HEK293 (cell line): ENCODE measurements at regions not wholly inside any gene's neighbourhood (a gene's known extent, or its start where the extent isn't known, plus 50 kb on each side); places are given as distances from the start of the nearest gene placed in this dataset.

ENCODE experiments used
- CTCF ChIA-PET: fragments of 350-600 bp; formaldehyde crosslinking; extraction: SDS; loops from one replicate; lab custom pipeline; 2021; ENCODE audit warnings: antibody characterized with exemption; lab: Yijun Ruan, JAX
- POLR2A ChIA-PET: fragments of 300-600 bp; formaldehyde crosslinking; extraction: SDS; loops from one replicate; lab custom pipeline; 2020; ENCODE audit warnings: antibody characterized with exemption, inconsistent platforms; lab: Yijun Ruan, JAX
- H3K27ac ChIP-seq: fragments of 200-500 bp; sonication (Bioruptor generic); 2 replicates; pipeline ENCODE4 v1.5.1; 2014; ENCODE audit warnings: low read depth, low read length, control low read depth, inconsistent platforms; ENCODE audit errors: extremely low read depth
- H3K36me3 ChIP-seq, 2 experiments: fragments of 200-500 bp in 1 of 2; sonication (Bioruptor generic) in 1 of 2; 1 replicate in 1 of 2; 2 replicates in 1 of 2; pipeline ENCODE4 v1.5.1; 2014 to 2017; ENCODE audit warnings: inconsistent platforms in 2 of 2, low read length in 2 of 2; ENCODE audit not compliant: control insufficient read depth in 2 of 2, insufficient read depth in 1 of 2
- H3K4me1 ChIP-seq: fragments of 200-500 bp; sonication (Bioruptor generic); 2 replicates; pipeline ENCODE4 v1.5.1; 2014; ENCODE audit warnings: mild to moderate bottlenecking, low read length, inconsistent platforms; ENCODE audit not compliant: control insufficient read depth, insufficient read depth
- H3K4me3 ChIP-seq: 2 replicates; pipeline ENCODE4 v1.5.1; 2011; ENCODE audit warnings: low read depth, mild to moderate bottlenecking, control low read depth, low read length, moderate library complexity
- H3K9me3 ChIP-seq: fragments of 200-500 bp; sonication (Bioruptor generic); 2 replicates; pipeline ENCODE4 v1.5.1; 2014; ENCODE audit warnings: low read depth, low read length, inconsistent platforms; ENCODE audit not compliant: control insufficient read depth, insufficient read depth
- BCL11B ChIP-seq: fragments of 450-650 bp; formaldehyde crosslinking; IDR thresholded peaks from 2 replicates; pipeline ENCODE4 v1.5.1; 2016; ENCODE audit warnings: low read depth, missing biosample characterization, missing genetic modification characterization
- IKZF3 ChIP-seq: fragments of 450-650 bp; IDR thresholded peaks from 2 replicates; pipeline ENCODE4 v1.5.0; 2018; ENCODE audit warnings: missing biosample characterization, mild to moderate bottlenecking, missing genetic modification characterization, moderate library complexity
- ZBTB21 ChIP-seq: fragments of 450-650 bp; formaldehyde crosslinking; IDR thresholded peaks from 2 replicates; pipeline ENCODE4 v1.5.1; 2017; ENCODE audit warnings: missing biosample characterization, missing genetic modification characterization
- ZNF138 ChIP-seq: fragments of 450-650 bp; formaldehyde crosslinking; IDR thresholded peaks from 2 replicates; pipeline ENCODE4 v1.5.1; 2016; ENCODE audit warnings: missing biosample characterization, missing genetic modification characterization, borderline replicate concordance
- ZNF146 ChIP-seq: fragments of 450-650 bp; formaldehyde crosslinking; IDR thresholded peaks from 2 replicates; pipeline ENCODE4 v1.5.1; 2016; ENCODE audit warnings: missing biosample characterization, missing genetic modification characterization
- ZNF169 ChIP-seq: fragments of 450-650 bp; formaldehyde crosslinking; IDR thresholded peaks from 2 replicates; pipeline ENCODE4 v1.5.1; 2016; ENCODE audit warnings: missing biosample characterization, missing genetic modification characterization
- ZNF2 ChIP-seq: fragments of 450-650 bp; formaldehyde crosslinking; IDR thresholded peaks from 2 replicates; pipeline ENCODE4 v1.5.1; 2016; ENCODE audit warnings: missing biosample characterization, missing genetic modification characterization
- ZNF221 ChIP-seq: fragments of 450-650 bp; formaldehyde crosslinking; IDR thresholded peaks from 2 replicates; pipeline ENCODE4 v1.5.1; 2017; ENCODE audit warnings: missing biosample characterization, missing genetic modification characterization, borderline replicate concordance
- ZNF37A ChIP-seq: fragments of 450-650 bp; IDR thresholded peaks from 2 replicates; pipeline ENCODE4 v1.5.1; 2018; ENCODE audit warnings: missing biosample characterization, missing genetic modification characterization
- ZNF473 ChIP-seq: fragments of 450-650 bp; formaldehyde crosslinking; IDR thresholded peaks from 2 replicates; pipeline ENCODE4 v1.5.1; 2017; ENCODE audit warnings: missing biosample characterization, missing genetic modification characterization
- ZNF549 ChIP-seq: fragments of 450-650 bp; IDR thresholded peaks from 2 replicates; pipeline ENCODE4 v1.5.1; 2018; ENCODE audit warnings: missing biosample characterization, missing genetic modification characterization, mild to moderate bottlenecking, inconsistent platforms, moderate library complexity
- ZNF558 ChIP-seq: fragments of 450-650 bp; formaldehyde crosslinking; IDR thresholded peaks from 2 replicates; pipeline ENCODE4 v1.5.1; 2016; ENCODE audit warnings: missing biosample characterization, missing genetic modification characterization
- ZNF600 ChIP-seq: fragments of 450-650 bp; formaldehyde crosslinking; IDR thresholded peaks from 2 replicates; pipeline ENCODE4 v1.5.1; 2016; ENCODE audit warnings: missing biosample characterization, missing genetic modification characterization
- TF ChIP-seq, protein P1 (sequence below): fragments of 450-650 bp; formaldehyde crosslinking; IDR thresholded peaks from 2 replicates; pipeline ENCODE4 v1.5.1; 2016; ENCODE audit warnings: missing biosample characterization, missing genetic modification characterization
- TF ChIP-seq, protein P2 (sequence below): fragments of 450-650 bp; formaldehyde crosslinking; optimal IDR thresholded peaks from 2 replicates; pipeline ENCODE3; 2016; ENCODE audit warnings: missing biosample characterization, mild to moderate bottlenecking, missing genetic modification characterization
- TF ChIP-seq, protein P3 (sequence below): fragments of 450-650 bp; formaldehyde crosslinking; IDR thresholded peaks from 2 replicates; pipeline ENCODE4 v1.5.1; 2016; ENCODE audit warnings: missing biosample characterization, missing genetic modification characterization
- TF ChIP-seq, protein P4 (sequence below): fragments of 450-650 bp; formaldehyde crosslinking; IDR thresholded peaks from 2 replicates; pipeline ENCODE4 v1.5.1; 2016; ENCODE audit warnings: missing biosample characterization, missing genetic modification characterization
- TF ChIP-seq, protein P5 (sequence below): fragments of 450-650 bp; formaldehyde crosslinking; IDR thresholded peaks from 2 replicates; pipeline ENCODE4 v1.5.1; 2017; ENCODE audit warnings: missing biosample characterization, mild to moderate bottlenecking, missing genetic modification characterization, moderate library complexity

DNA sequence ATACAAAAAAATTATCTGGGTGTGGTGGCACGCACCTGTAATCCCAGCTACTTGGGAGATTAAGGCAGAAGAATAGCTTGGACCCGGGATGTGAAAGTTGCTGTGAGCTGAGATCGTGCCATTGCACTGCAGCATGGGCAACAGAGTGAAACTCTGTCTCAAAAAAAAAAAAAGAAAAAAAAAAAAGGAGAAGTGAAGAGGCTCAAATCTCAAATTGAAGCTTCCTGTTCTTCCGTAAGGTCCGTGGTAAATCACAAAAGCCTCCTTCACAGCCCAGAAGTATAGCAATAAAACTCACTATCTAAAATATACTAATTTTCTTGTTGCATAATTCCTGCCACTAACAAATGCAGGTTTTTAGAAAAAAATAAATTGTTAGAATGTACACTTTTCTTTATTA is 498.2 kb upstream of the BRINP3 start (continued):
- TF ChIP-seq, protein P1, sequence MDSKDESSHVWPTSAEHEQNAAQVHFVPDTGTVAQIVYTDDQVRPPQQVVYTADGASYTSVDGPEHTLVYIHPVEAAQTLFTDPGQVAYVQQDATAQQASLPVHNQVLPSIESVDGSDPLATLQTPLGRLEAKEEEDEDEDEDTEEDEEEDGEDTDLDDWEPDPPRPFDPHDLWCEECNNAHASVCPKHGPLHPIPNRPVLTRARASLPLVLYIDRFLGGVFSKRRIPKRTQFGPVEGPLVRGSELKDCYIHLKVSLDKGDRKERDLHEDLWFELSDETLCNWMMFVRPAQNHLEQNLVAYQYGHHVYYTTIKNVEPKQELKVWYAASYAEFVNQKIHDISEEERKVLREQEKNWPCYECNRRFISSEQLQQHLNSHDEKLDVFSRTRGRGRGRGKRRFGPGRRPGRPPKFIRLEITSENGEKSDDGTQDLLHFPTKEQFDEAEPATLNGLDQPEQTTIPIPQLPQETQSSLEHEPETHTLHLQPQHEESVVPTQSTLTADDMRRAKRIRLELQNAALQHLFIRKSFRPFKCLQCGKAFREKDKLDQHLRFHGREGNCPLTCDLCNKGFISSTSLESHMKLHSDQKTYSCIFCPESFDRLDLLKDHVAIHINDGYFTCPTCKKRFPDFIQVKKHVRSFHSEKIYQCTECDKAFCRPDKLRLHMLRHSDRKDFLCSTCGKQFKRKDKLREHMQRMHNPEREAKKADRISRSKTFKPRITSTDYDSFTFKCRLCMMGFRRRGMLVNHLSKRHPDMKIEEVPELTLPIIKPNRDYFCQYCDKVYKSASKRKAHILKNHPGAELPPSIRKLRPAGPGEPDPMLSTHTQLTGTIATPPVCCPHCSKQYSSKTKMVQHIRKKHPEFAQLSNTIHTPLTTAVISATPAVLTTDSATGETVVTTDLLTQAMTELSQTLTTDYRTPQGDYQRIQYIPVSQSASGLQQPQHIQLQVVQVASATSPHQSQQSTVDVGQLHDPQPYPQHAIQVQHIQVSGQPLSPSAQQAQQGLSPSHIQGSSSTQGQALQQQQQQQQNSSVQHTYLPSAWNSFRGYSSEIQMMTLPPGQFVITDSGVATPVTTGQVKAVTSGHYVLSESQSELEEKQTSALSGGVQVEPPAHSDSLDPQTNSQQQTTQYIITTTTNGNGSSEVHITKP (tag by site-specific recombination): no peak
- TF ChIP-seq, protein P2, sequence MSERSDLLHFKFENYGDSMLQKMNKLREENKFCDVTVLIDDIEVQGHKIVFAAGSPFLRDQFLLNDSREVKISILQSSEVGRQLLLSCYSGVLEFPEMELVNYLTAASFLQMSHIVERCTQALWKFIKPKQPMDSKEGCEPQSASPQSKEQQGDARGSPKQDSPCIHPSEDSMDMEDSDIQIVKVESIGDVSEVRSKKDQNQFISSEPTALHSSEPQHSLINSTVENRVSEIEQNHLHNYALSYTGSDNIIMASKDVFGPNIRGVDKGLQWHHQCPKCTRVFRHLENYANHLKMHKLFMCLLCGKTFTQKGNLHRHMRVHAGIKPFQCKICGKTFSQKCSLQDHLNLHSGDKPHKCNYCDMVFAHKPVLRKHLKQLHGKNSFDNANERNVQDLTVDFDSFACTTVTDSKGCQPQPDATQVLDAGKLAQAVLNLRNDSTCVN (tag by site-specific recombination): no peak
- TF ChIP-seq IKZF3 (tag by site-specific recombination) (no peak), ZNF138 (tag by site-specific recombination) (no peak), ZNF600 (tag by site-specific recombination) (no peak)
- TF ChIP-seq, protein P3, sequence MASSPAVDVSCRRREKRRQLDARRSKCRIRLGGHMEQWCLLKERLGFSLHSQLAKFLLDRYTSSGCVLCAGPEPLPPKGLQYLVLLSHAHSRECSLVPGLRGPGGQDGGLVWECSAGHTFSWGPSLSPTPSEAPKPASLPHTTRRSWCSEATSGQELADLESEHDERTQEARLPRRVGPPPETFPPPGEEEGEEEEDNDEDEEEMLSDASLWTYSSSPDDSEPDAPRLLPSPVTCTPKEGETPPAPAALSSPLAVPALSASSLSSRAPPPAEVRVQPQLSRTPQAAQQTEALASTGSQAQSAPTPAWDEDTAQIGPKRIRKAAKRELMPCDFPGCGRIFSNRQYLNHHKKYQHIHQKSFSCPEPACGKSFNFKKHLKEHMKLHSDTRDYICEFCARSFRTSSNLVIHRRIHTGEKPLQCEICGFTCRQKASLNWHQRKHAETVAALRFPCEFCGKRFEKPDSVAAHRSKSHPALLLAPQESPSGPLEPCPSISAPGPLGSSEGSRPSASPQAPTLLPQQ (tag by site-specific recombination): no peak

DNA sequence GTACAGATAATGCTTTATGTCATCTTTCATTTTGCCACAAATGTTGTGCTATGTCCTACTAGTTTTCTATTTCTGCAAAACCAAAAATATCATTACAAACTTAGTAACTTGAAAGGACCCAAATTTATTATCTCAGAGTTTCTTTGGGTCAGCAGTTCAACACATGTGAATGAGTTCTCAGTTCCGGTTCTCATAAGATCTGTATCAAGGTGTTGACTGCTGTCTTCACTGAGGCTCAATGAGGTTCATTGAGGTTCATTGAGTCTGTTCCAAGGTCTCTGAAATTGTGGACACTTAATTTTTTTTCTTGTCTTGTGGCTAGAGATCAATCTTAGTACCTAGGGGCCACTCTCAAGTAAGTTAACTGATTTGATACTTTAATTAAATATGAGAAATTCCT is 525.1 kb upstream of the BRINP3 start:
- no peak overlapping the region for H3K27ac ChIP-seq
- no peaks in the 10 kb centered on the region for H3K9me3 ChIP-seq
- TF ChIP-seq ZNF558 (tag by site-specific recombination) (no peak), ZNF473 (tag by site-specific recombination) (no peak), ZNF549 (no peak), ZNF146 (tag by site-specific recombination) (no peak), ZNF169 (tag by site-specific recombination) (no peak), ZNF37A (tag by site-specific recombination) (no peak)
- TF ChIP-seq, protein P4, sequence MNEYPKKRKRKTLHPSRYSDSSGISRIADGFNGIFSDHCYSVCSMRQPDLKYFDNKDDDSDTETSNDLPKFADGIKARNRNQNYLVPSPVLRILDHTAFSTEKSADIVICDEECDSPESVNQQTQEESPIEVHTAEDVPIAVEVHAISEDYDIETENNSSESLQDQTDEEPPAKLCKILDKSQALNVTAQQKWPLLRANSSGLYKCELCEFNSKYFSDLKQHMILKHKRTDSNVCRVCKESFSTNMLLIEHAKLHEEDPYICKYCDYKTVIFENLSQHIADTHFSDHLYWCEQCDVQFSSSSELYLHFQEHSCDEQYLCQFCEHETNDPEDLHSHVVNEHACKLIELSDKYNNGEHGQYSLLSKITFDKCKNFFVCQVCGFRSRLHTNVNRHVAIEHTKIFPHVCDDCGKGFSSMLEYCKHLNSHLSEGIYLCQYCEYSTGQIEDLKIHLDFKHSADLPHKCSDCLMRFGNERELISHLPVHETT (tag by site-specific recombination): no peak
- no peaks in the 10 kb centered on the region for H3K4me1 ChIP-seq
- H3K4me3 ChIP-seq: no peak overlapping the region
- H3K36me3 ChIP-seq: no peaks in the 10 kb centered on the region
- CTCF ChIA-PET: no interaction called here
- POLR2A ChIA-PET: no interaction called here

DNA sequence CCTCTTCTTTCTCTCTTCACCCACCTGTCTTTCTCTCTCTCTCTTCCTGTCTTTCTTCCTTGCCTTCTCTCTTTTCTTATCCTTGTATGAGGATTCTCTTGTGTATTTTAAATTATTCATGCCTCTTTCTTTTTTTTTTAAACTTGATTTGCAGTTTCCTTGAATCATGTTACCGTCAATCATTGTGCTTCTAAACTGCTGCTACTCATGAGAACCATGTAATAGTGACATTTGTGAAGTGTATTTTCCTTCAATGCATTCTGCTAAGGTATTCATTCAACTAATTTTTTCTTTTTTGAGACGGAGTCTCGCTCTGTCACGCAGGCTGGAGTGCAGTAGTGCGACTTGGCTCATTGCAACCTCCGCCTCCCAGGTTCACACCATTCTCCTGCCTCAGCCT is 539.1 kb upstream of the BRINP3 start:
- Histone ChIP-seq H3K36me3 (no peaks in the 10 kb centered on the region), H3K27ac (no peak overlapping the region), H3K4me3 (no peak overlapping the region), H3K9me3 (no peaks in the 10 kb centered on the region), H3K4me1 (no peaks in the 10 kb centered on the region)
- ChIA-PET CTCF (no interaction called here), POLR2A (no interaction called here)
- TF ChIP-seq ZBTB21 (tag by site-specific recombination): no peak
- TF ChIP-seq BCL11B: no peak
- TF ChIP-seq ZNF2: no peak
- no peak for TF ChIP-seq ZNF221 (tag by site-specific recombination)
- TF ChIP-seq, protein P5, sequence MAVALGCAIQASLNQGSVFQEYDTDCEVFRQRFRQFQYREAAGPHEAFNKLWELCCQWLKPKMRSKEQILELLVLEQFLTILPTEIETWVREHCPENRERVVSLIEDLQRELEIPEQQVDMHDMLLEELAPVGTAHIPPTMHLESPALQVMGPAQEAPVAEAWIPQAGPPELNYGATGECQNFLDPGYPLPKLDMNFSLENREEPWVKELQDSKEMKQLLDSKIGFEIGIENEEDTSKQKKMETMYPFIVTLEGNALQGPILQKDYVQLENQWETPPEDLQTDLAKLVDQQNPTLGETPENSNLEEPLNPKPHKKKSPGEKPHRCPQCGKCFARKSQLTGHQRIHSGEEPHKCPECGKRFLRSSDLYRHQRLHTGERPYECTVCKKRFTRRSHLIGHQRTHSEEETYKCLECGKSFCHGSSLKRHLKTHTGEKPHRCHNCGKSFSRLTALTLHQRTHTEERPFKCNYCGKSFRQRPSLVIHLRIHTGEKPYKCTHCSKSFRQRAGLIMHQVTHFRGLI (tag by site-specific recombination): no peak
